Stimulated activated CD8-positive, alpha-beta memory T cell treated with anti-CD3 and anti-CD28 coated beads, Interleukin-15, amount 100 ng/mL, for 1 hour (primary cell): ENCODE measurements at regions not wholly inside any gene's neighbourhood (a gene's known extent, or its start where the extent isn't known, plus 50 kb on each side); places are given as distances from the start of the nearest gene placed in this dataset.

ENCODE experiments used
- DNase-seq: peaks from one replicate; pipeline ENCODE4 v3.0.0-alpha.2; 2020; ENCODE audit warnings: low read depth

- DNase-seq: no peak
Observed at GRCh38 chr21:35644523-35644922, 415.8 kb downstream of the SETD4 start.

- no peak for DNase-seq
Observed at GRCh38 chr21:35643176-35643575, 417.1 kb downstream of the SETD4 start.

GRCh38 chr21:35641271-35642016 is 418.9 kb downstream of the SETD4 start:
- no peak for DNase-seq

- DNase-seq: no peak
Observed at GRCh38 chr21:35637431-35637830, 422.9 kb downstream of the SETD4 start.

- no peak for DNase-seq
Observed at GRCh38 chr21:35635994-35636393, 424.3 kb downstream of the SETD4 start.

GRCh38 chr21:35635261-35635660 is 425.1 kb downstream of the SETD4 start:
- no peak for DNase-seq

- DNase-seq: no peak
Observed at GRCh38 chr21:35633501-35633900, 426.8 kb downstream of the SETD4 start.

GRCh38 chr21:35632711-35633110 is 427.6 kb downstream of the SETD4 start:
- DNase-seq: no peak

GRCh38 chr21:35628316-35628715 is 432.0 kb downstream of the SETD4 start:
- DNase-seq: no peak

GRCh38 chr21:35627462-35627861 is 432.9 kb downstream of the SETD4 start:
- no peak for DNase-seq

GRCh38 chr21:35625576-35625975 is 434.8 kb downstream of the SETD4 start:
- no peak for DNase-seq

- DNase-seq: no peak
Observed at GRCh38 chr21:35624901-35625300, 435.4 kb downstream of the SETD4 start.

- no peak for DNase-seq
Observed at GRCh38 chr21:35622612-35623011, 437.7 kb downstream of the SETD4 start.

- DNase-seq: no peak
Observed at GRCh38 chr21:35619184-35619583, 441.1 kb downstream of the SETD4 start.

- no peak for DNase-seq
Observed at GRCh38 chr21:35617491-35617890, 442.8 kb downstream of the SETD4 start.

- DNase-seq: no peak
Observed at GRCh38 chr21:35616090-35616489, 444.2 kb downstream of the SETD4 start.

- no peak for DNase-seq
Observed at GRCh38 chr21:35615325-35615724, 445.0 kb downstream of the SETD4 start.

GRCh38 chr21:35614396-35614921 is 445.9 kb downstream of the SETD4 start:
- DNase-seq: no peak

- DNase-seq: no peak
Observed at GRCh38 chr21:35611708-35612132, 448.6 kb downstream of the SETD4 start.

- DNase-seq: no peak
Observed at GRCh38 chr21:35609263-35609662, 451.1 kb downstream of the SETD4 start.

GRCh38 chr21:35607406-35607805 is 452.9 kb downstream of the SETD4 start:
- no peak for DNase-seq

GRCh38 chr21:35606578-35606977 is 453.7 kb downstream of the SETD4 start:
- DNase-seq: no peak

- no peak for DNase-seq
Observed at GRCh38 chr21:35606146-35606545, 454.2 kb downstream of the SETD4 start.

- DNase-seq: no peak
Observed at GRCh38 chr21:35603494-35603893, 456.8 kb downstream of the SETD4 start.
